ENCODE measurements at regions not wholly inside any gene's neighbourhood (a gene's known extent, or its start where the extent isn't known, plus 50 kb on each side); places are given as distances from the start of the nearest gene placed in this dataset.

DNA sequence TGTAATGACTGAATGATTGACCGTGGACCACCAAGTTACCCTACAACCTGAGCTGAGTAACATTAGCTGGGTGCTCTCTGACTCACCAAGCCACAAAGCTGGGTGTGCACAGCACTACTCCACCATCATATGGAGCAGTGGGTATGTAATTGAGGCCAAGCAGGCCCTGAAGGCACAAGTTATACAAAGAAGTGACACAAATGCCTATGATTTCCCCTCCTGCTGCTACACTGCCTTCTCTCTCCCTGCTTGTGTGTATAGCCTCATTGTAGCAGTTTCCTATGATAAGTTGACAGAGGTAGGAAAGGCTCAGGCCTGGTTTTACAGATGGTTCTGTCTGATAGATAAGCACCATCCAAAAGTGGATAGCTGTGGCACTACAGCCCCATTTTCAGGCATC is 1327.2 kb upstream of the DDX18 start:
- TF ChIP-seq EZH2 (IDR thresholded peaks at IDR 0.05; ENCODE audit: borderline replicate concordance, low read length) = no peak
- TF ChIP-seq, protein P1, sequence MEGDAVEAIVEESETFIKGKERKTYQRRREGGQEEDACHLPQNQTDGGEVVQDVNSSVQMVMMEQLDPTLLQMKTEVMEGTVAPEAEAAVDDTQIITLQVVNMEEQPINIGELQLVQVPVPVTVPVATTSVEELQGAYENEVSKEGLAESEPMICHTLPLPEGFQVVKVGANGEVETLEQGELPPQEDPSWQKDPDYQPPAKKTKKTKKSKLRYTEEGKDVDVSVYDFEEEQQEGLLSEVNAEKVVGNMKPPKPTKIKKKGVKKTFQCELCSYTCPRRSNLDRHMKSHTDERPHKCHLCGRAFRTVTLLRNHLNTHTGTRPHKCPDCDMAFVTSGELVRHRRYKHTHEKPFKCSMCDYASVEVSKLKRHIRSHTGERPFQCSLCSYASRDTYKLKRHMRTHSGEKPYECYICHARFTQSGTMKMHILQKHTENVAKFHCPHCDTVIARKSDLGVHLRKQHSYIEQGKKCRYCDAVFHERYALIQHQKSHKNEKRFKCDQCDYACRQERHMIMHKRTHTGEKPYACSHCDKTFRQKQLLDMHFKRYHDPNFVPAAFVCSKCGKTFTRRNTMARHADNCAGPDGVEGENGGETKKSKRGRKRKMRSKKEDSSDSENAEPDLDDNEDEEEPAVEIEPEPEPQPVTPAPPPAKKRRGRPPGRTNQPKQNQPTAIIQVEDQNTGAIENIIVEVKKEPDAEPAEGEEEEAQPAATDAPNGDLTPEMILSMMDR (conservative IDR thresholded peaks at IDR 0.05 in 1 of 2, IDR thresholded peaks at IDR 0.05 in 1 of 2; ENCODE audit: extremely low read depth in 1 of 2, insufficient read depth in 1 of 2, low read depth in 1 of 2, low read length in 2 of 2) = no peak

Data from mammary epithelial cell (primary cell).